ENCODE measurements at regions not wholly inside any gene's neighbourhood (a gene's known extent, or its start where the extent isn't known, plus 50 kb on each side); places are given as distances from the start of the nearest gene placed in this dataset.

DNA sequence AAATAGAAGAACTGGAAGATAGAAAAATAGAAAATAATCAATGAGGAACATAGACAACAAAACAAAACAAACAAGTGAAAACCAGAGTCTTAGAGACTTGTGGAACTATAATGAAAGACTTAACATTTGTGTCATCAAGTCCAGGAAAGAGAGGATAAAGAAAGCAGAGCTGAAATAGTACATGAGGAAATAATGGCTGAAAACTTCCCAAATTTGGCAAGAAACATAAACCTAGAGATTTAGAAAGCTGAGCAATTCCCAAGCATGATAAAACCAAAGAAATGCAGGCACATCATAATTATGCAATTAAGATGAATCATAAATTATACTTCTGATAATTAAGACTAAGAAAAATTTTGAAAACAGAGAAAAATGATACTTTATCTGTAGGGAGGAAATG lies 614.5 kb downstream of the ETS1 start:
- TF ChIP-seq CEBPB (IDR thresholded peaks at IDR 0.05; ENCODE audit: low read depth, low read length): no peak
- no peak for TF ChIP-seq CTCF (conservative IDR thresholded peaks at IDR 0.05; ENCODE audit: low read depth, low read length)
- TF ChIP-seq POLR2A (IDR thresholded peaks at IDR 0.05; ENCODE audit: low read depth, low read length): no peak
- no peak for TF ChIP-seq ELK1 (IDR thresholded peaks at IDR 0.05; ENCODE audit: borderline replicate concordance, low read depth, low read length)
- no peak for TF ChIP-seq NFE2L2 (IDR thresholded peaks at IDR 0.05; ENCODE audit: low read depth, low read length)
